Gastroesophageal sphincter (tissue), 4 donors: ENCODE measurements at regions not wholly inside any gene's neighbourhood (a gene's known extent, or its start where the extent isn't known, plus 50 kb on each side); places are given as distances from the start of the nearest gene placed in this dataset.

Experiments
- ATAC-seq: fragments of 150-250 bp; one replicate; pipeline ENCODE4 v1.9.1; 2016; ENCODE audit warnings: mild to moderate bottlenecking, moderate library complexity
- H3K27ac ChIP-seq, 4 donors: fragments of 200-600 bp; sonication (generic) in 3 of 4; 1 replicate in 3 of 4; 2 replicates in 1 of 4; pipeline ENCODE4 v1.5.1; 2016 to 2019
- H3K27me3 ChIP-seq: fragments of 200-600 bp; sonication (generic); one replicate; pipeline ENCODE4 v1.5.1; 2019
- H3K36me3 ChIP-seq, 2 donors: fragments of 200-600 bp; sonication (generic); one replicate each; pipeline ENCODE4 v1.5.1; 2019; ENCODE audit warnings: control low read depth in 1 of 2
- H3K4me1 ChIP-seq, 3 donors: fragments of 200-600 bp; sonication (generic); 1 replicate in 2 of 3; 2 replicates in 1 of 3; pipeline ENCODE4 v1.5.1; 2016 to 2019; ENCODE audit warnings: control low read depth in 2 of 3
- H3K4me3 ChIP-seq, 2 donors: fragments of 200-600 bp; sonication (generic); one replicate each; pipeline ENCODE4 v1.5.1; 2019; ENCODE audit warnings: mild to moderate bottlenecking in 1 of 2, moderate library complexity in 1 of 2
- H3K9me3 ChIP-seq, 3 donors: fragments of 200-600 bp; sonication (generic); one replicate each; pipeline ENCODE4 v1.5.1; 2017 to 2019; ENCODE audit warnings: control low read depth in 2 of 3
- EP300 ChIP-seq: sonication (generic); formaldehyde crosslinking; IDR thresholded peaks from one replicate; pipeline ENCODE4 v1.6.1; 2017; ENCODE audit warnings: antibody characterized with exemption, mild to moderate bottlenecking
- POLR2A ChIP-seq, 2 donors: fragments of 450-650 bp; IDR thresholded peaks; one replicate each; pipeline ENCODE4 v1.6.1; 2017; ENCODE audit warnings: antibody characterized with exemption in 2 of 2, mild to moderate bottlenecking in 2 of 2, moderate library complexity in 1 of 2
- POLR2AphosphoS5 ChIP-seq: sonication (generic); formaldehyde crosslinking; IDR thresholded peaks from one replicate; pipeline ENCODE4 v1.6.1; 2017; ENCODE audit warnings: antibody characterized with exemption
- WGBS, 2 donors: methylation state at CpG; one replicate each; pipeline ENCODE4 v1.1.5; 2018; ENCODE audit warnings: low coverage in 1 of 2; 5-methylcytosine and 5-hydroxymethylcytosine counted together
- TF ChIP-seq, protein P1 (sequence below), 4 experiments: fragments of 200-600 bp in 2 of 4; fragments of 450-650 bp in 2 of 4; sonication (generic) in 1 of 4; IDR thresholded peaks; one replicate each; pipeline ENCODE4 v1.5.1; 2017 to 2019; ENCODE audit warnings: antibody characterized with exemption in 4 of 4, mild to moderate bottlenecking in 2 of 4, moderate library complexity in 2 of 4

DNA sequence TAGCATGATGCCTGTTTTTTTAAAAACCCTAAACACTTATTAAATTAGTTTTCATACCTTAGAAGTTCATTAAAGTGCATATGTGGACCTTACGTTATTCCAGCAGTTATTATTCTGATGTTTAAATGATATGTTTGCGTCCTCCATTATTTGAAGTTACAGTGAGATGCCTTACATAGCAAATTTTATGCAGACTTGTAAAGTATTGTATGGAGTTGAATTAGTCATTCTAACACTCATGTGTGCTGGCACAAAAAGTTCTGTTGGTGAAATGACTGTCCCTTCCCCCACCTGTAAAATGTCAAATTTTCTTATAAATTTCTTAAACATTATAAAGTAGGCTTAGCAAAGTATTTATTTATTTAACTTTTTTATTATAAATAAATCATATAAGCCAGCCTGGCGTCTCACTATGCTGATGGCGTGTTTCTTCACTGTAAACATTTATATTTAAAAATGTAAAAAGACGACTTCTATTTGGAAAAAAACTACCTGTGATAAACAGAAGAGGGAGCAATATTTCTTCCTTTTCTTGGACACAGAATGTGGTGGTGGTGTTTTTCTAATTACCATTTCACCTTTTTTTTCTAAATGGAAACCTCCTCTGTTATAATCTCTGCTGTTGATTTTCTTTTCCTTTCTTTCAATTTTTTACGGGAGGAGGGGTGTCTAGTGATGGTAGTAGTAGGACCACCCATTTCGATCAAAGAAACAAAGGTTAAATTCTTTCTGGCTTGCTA lies 155.4 kb downstream of the RFPL4B start:
- Histone ChIP-seq H3K4me1 (peaks cover 0 to 20% (median 0%) of the 10 kb centered on the region in 3 donors), H3K36me3 (no peaks in the 10 kb centered on the region), H3K27ac (no peak overlapping the region), H3K9me3 (no peaks in the 10 kb centered on the region), H3K4me3 (no peak overlapping the region), H3K27me3 (no peaks in the 10 kb centered on the region)
- WGBS, 2 donors, result 25 to 45% methylated on average over 7 of the region's 7 CpGs
- TF ChIP-seq, protein P1, sequence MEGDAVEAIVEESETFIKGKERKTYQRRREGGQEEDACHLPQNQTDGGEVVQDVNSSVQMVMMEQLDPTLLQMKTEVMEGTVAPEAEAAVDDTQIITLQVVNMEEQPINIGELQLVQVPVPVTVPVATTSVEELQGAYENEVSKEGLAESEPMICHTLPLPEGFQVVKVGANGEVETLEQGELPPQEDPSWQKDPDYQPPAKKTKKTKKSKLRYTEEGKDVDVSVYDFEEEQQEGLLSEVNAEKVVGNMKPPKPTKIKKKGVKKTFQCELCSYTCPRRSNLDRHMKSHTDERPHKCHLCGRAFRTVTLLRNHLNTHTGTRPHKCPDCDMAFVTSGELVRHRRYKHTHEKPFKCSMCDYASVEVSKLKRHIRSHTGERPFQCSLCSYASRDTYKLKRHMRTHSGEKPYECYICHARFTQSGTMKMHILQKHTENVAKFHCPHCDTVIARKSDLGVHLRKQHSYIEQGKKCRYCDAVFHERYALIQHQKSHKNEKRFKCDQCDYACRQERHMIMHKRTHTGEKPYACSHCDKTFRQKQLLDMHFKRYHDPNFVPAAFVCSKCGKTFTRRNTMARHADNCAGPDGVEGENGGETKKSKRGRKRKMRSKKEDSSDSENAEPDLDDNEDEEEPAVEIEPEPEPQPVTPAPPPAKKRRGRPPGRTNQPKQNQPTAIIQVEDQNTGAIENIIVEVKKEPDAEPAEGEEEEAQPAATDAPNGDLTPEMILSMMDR (IDR thresholded peaks at IDR 0.05), result peak; percentile 24 to 48 (median 42)
- no peak for TF ChIP-seq EP300
- ATAC-seq, result no peak

DNA sequence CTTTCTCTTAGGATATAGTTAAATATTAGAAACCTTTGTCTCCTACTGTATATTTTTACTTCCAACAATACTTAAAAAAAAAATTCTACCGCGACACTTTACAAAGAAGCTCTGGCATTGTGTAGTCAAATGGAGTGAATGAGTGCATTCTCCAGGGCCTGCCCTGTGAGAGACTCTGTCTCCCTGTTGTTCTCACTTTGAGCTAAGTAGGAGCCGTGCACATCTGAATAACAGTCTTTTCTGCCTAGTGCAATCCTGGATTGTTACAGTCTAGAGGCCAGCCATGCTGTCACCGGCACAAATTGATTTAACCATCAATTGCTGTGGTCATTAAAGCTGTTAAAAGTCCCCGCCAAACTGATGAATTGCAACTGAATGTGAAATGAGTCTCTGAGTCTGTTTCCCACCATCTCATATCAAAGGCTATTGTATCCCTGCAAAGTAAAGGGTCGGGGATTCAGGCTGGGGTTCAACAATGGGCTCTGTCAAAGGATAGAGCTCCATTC lies 156.0 kb downstream of the RFPL4B start:
- 52 to 65% methylated on average over 4 to 5 of the region's 6 CpGs for WGBS, 2 donors
- no peak overlapping the region for H3K4me3 ChIP-seq
- TF ChIP-seq POLR2AphosphoS5 (no peak), POLR2A (IDR thresholded peaks at IDR 0.05) (no peak)
- H3K36me3 ChIP-seq, result no peaks in the 10 kb centered on the region
- ATAC-seq, result no peak
- no peak overlapping the region for H3K27ac ChIP-seq
- H3K9me3 ChIP-seq, result no peaks in the 10 kb centered on the region
- peaks cover 0 to 20% (median 0%) of the 10 kb centered on the region in 3 donors for H3K4me1 ChIP-seq
- H3K27me3 ChIP-seq, result no peaks in the 10 kb centered on the region

DNA sequence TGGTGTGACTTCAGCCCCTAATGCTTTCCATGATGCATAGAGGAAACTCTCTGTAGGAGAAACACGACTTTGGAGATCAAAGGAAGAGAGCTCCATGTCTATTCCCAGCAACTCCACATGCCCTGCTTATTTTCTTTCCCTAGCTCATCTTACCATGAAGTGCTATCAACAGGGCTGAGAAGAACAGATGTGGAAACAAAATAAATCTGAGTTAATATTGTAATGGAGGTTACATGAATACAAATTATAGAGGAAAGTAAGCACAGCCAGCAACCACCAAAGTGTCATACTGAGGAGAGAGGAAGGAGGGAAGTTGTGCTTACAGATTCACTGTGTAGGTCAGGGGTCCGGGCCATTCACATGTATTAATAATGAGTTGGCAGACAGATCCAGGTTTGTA lies 157.5 kb downstream of the RFPL4B start:
- Histone ChIP-seq H3K27me3 (no peaks in the 10 kb centered on the region), H3K9me3 (no peaks in the 10 kb centered on the region), H3K4me3 (no peak overlapping the region), H3K36me3 (no peaks in the 10 kb centered on the region), H3K27ac (no peak overlapping the region), H3K4me1 (peaks cover 0 to 20% (median 0%) of the 10 kb centered on the region in 3 donors)
- 57 to 74% methylated on average over 1 to 2 of the region's 2 CpGs for WGBS, 2 donors
- ATAC-seq, result no peak
- TF ChIP-seq POLR2AphosphoS5, result no peak
- TF ChIP-seq, protein P1 (IDR thresholded peaks at IDR 0.05), result no peak
- no peak for TF ChIP-seq EP300
- no peak for TF ChIP-seq POLR2A (IDR thresholded peaks at IDR 0.05)

DNA sequence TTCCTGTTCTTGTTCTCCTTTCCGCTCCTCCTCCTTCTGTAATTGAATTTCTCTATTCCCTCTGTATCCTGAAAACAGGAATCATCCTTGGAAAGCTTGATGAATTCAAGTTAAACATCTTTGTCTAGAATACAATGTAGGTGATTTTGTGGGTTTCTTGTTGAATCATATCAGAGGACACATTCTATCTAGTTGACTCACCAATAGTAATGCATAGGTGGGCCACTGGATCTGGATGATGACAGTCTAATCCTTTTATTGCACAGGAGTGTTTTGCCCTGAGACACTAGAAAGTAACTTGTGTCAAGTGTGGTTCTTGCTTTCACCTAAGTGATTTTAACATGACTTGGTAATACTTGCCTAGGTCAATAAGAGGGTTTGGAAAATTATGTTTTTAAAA lies 164.3 kb downstream of the RFPL4B start:
- no peak overlapping the region for H3K27ac ChIP-seq
- no peaks in the 10 kb centered on the region for H3K36me3 ChIP-seq
- ATAC-seq, result no peak
- 89 to 100% methylated on average over 1 of the region's 1 CpG for WGBS, 2 donors
- no peaks in the 10 kb centered on the region for H3K9me3 ChIP-seq
- no peak overlapping the region for H3K4me3 ChIP-seq
- no peaks in the 10 kb centered on the region for H3K4me1 ChIP-seq
- no peaks in the 10 kb centered on the region for H3K27me3 ChIP-seq
- TF ChIP-seq POLR2A (IDR thresholded peaks at IDR 0.05) (no peak), EP300 (no peak), POLR2AphosphoS5 (no peak)
- TF ChIP-seq, protein P1 (IDR thresholded peaks at IDR 0.05), result no peak

DNA sequence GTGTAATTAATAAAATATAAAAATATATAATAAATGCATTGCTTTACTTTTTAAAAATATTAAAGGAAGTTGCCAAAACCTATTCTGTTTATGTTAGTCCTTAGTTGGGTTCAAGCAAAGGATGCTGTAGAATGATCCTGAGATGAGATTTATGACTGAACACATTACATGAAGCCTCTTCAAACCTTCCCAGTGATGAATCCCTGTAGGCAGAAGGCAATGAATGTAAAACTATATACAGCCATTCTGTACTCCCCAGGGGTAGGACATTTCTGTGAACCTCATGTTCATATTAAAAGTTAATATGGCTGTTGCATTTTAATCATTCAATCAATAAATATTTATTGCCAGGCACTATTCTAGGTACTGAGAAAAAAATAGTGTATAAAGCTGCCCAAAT lies 166.0 kb downstream of the RFPL4B start:
- TF ChIP-seq POLR2A (IDR thresholded peaks at IDR 0.05) (no peak), EP300 (no peak), POLR2AphosphoS5 (no peak)
- TF ChIP-seq, protein P1 (IDR thresholded peaks at IDR 0.05), result no peak
- Histone ChIP-seq H3K4me3 (no peak overlapping the region), H3K9me3 (no peaks in the 10 kb centered on the region), H3K27me3 (no peaks in the 10 kb centered on the region), H3K4me1 (no peaks in the 10 kb centered on the region), H3K27ac (no peak overlapping the region), H3K36me3 (no peaks in the 10 kb centered on the region)
- no peak for ATAC-seq
